ENCODE measurements at regions not wholly inside any gene's neighbourhood (a gene's known extent, or its start where the extent isn't known, plus 50 kb on each side); places are given as distances from the start of the nearest gene placed in this dataset.

GRCh38 chr4:170990989-170991589 is 822.1 kb upstream of the GALNTL6 start:
- peak; percentile 19 for TF ChIP-seq CTCF (IDR thresholded peaks at IDR 0.05; ENCODE audit: insufficient read depth, low read length)
- TF ChIP-seq POLR2AphosphoS5 (IDR thresholded peaks at IDR 0.05; ENCODE audit: low read depth), result no peak

Data from HL-60 (cell line).